DND-41 (cell line): ENCODE measurements at regions not wholly inside any gene's neighbourhood (a gene's known extent, or its start where the extent isn't known, plus 50 kb on each side); places are given as distances from the start of the nearest gene placed in this dataset.

Experiments
- ATAC-seq: fragments of 200-7000 bp; cut with Tn5 transposase; 3 replicates; pipeline ENCODE4 v1.9.1; 2021; ENCODE audit warnings: low read depth; ENCODE audit not compliant: insufficient read depth
- DNase-seq: peaks from one replicate; pipeline ENCODE4 v3.0.0-alpha.2; 2020
- H2AFZ ChIP-seq: 2 replicates; pipeline ENCODE4 v1.6.0; 2012; ENCODE audit warnings: low read depth, low read length
- H3K27ac ChIP-seq: 2 replicates; pipeline ENCODE4 v1.5.1; 2012; ENCODE audit warnings: low read length, inconsistent platforms
- H3K27me3 ChIP-seq: fragments of 200-600 bp; sonication (generic); 2 replicates; pipeline ENCODE4 v1.6.0; 2012; ENCODE audit warnings: low read length, mild to moderate bottlenecking, inconsistent platforms; ENCODE audit not compliant: insufficient read depth, poor library complexity
- H3K36me3 ChIP-seq: 2 replicates; pipeline ENCODE4 v1.5.1; 2012; ENCODE audit warnings: low read length, inconsistent platforms; ENCODE audit not compliant: insufficient read depth
- H3K4me1 ChIP-seq: 2 replicates; pipeline ENCODE4 v1.5.1; 2012; ENCODE audit warnings: mild to moderate bottlenecking, low read length; ENCODE audit not compliant: insufficient read depth
- H3K4me2 ChIP-seq: 2 replicates; pipeline ENCODE4 v1.6.0; 2012; ENCODE audit warnings: mild to moderate bottlenecking, moderate library complexity, low read length, inconsistent platforms; ENCODE audit not compliant: insufficient read depth
- H3K4me3 ChIP-seq, 2 experiments: fragments of 200-600 bp in 1 of 2; shearing (Covaris generic) in 1 of 2; 2 replicates each; pipeline ENCODE4 v1.5.1; 2012 to 2016; ENCODE audit warnings: inconsistent platforms in 2 of 2, low read length in 2 of 2, mild to moderate bottlenecking in 2 of 2, low read depth in 1 of 2, moderate library complexity in 1 of 2
- H3K79me2 ChIP-seq: 2 replicates; pipeline ENCODE4 v1.6.0; 2012; ENCODE audit warnings: low read length, inconsistent platforms; ENCODE audit not compliant: insufficient read depth
- H3K9ac ChIP-seq: 2 replicates; pipeline ENCODE4 v1.6.0; 2012; ENCODE audit warnings: low read depth, mild to moderate bottlenecking, inconsistent platforms, low read length, moderate library complexity
- H3K9me3 ChIP-seq: 2 replicates; pipeline ENCODE4 v1.5.1; 2012; ENCODE audit warnings: low read length, moderate library complexity, mild to moderate bottlenecking, inconsistent platforms; ENCODE audit not compliant: insufficient read depth, severe bottlenecking
- H4K20me1 ChIP-seq: 2 replicates; pipeline ENCODE4 v1.6.0; 2012; ENCODE audit warnings: low read length; ENCODE audit not compliant: insufficient read depth
- CTCF ChIP-seq: IDR thresholded peaks from 2 replicates; pipeline ENCODE4 v1.5.1; 2012; ENCODE audit warnings: borderline replicate concordance, low read length, moderate library complexity, mild to moderate bottlenecking; ENCODE audit not compliant: poor library complexity, severe bottlenecking; ENCODE audit errors: extremely low read depth
- EZH2 ChIP-seq: IDR thresholded peaks from 3 replicates; pipeline ENCODE4 v1.6.1; 2012; ENCODE audit warnings: borderline replicate concordance, low read depth, mild to moderate bottlenecking, moderate library complexity, low read length, inconsistent platforms; ENCODE audit not compliant: severe bottlenecking

- Histone ChIP-seq H3K4me3 (no peak overlapping the region), H3K4me2 (no peak overlapping the region), H3K27ac (no peak overlapping the region), H3K9me3 (no peaks in the 10 kb centered on the region), H3K27me3 (peaks cover 4% of the 10 kb centered on the region), H2AFZ (no peak overlapping the region), H4K20me1 (no peaks in the 10 kb centered on the region), H3K9ac (no peak overlapping the region), H3K4me1 (no peaks in the 10 kb centered on the region), H3K36me3 (no peaks in the 10 kb centered on the region), H3K79me2 (no peaks in the 10 kb centered on the region)
- no peak for ATAC-seq
- DNase-seq: no peak
- no peak for TF ChIP-seq CTCF
Measured at GRCh38 chr7:49669285-49669684, 104.2 kb upstream of the VWC2 start.

- no peak overlapping the region for H3K4me3 ChIP-seq
- ATAC-seq (no peak), DNase-seq (no peak)
- H4K20me1 ChIP-seq: no peaks in the 10 kb centered on the region
- peaks cover 4% of the 10 kb centered on the region for H3K27me3 ChIP-seq
- H3K36me3 ChIP-seq: no peaks in the 10 kb centered on the region
- no peaks in the 10 kb centered on the region for H3K79me2 ChIP-seq
- H2AFZ ChIP-seq: no peak overlapping the region
- no peak overlapping the region for H3K4me2 ChIP-seq
- TF ChIP-seq EZH2: no peak
- TF ChIP-seq CTCF: no peak
- H3K27ac ChIP-seq: no peak overlapping the region
- no peaks in the 10 kb centered on the region for H3K4me1 ChIP-seq
- H3K9ac ChIP-seq: no peak overlapping the region
- H3K9me3 ChIP-seq: no peaks in the 10 kb centered on the region
Measured at GRCh38 chr7:49669692-49670260, 103.7 kb upstream of the VWC2 start.

- H3K9ac ChIP-seq: no peak overlapping the region
- no peaks in the 10 kb centered on the region for H3K36me3 ChIP-seq
- TF ChIP-seq CTCF (no peak), EZH2 (no peak)
- H3K4me2 ChIP-seq: no peak overlapping the region
- ATAC-seq: no peak
- H3K27me3 ChIP-seq: peaks cover 4% of the 10 kb centered on the region
- no peak overlapping the region for H3K4me3 ChIP-seq
- no peak for DNase-seq
- H4K20me1 ChIP-seq: no peaks in the 10 kb centered on the region
- no peaks in the 10 kb centered on the region for H3K4me1 ChIP-seq
- no peaks in the 10 kb centered on the region for H3K79me2 ChIP-seq
- H2AFZ ChIP-seq: no peak overlapping the region
- H3K9me3 ChIP-seq: no peaks in the 10 kb centered on the region
- no peak overlapping the region for H3K27ac ChIP-seq
Measured at GRCh38 chr7:49670991-49671390, 102.4 kb upstream of the VWC2 start.

- Histone ChIP-seq H3K27me3 (no peaks in the 10 kb centered on the region), H4K20me1 (no peaks in the 10 kb centered on the region), H3K79me2 (no peaks in the 10 kb centered on the region), H3K4me3 (no peak overlapping the region), H2AFZ (no peak overlapping the region), H3K4me1 (no peaks in the 10 kb centered on the region), H3K4me2 (no peak overlapping the region), H3K36me3 (no peaks in the 10 kb centered on the region), H3K9me3 (no peaks in the 10 kb centered on the region), H3K27ac (no peak overlapping the region), H3K9ac (no peak overlapping the region)
- TF ChIP-seq EZH2: no peak
- TF ChIP-seq CTCF: no peak
- ATAC-seq (no peak), DNase-seq (no peak)
Measured at GRCh38 chr7:49692516-49692915, 80.9 kb upstream of the VWC2 start.
